OCI-LY1 (cell line): ENCODE measurements at regions not wholly inside any gene's neighbourhood (a gene's known extent, or its start where the extent isn't known, plus 50 kb on each side); places are given as distances from the start of the nearest gene placed in this dataset.

Experiments
- EZH2 ChIP-seq: fragments of 200-600 bp; sonication (generic), shearing (Covaris generic); IDR thresholded peaks from 2 replicates; pipeline ENCODE4 v1.8.0; 2017; ENCODE audit warnings: borderline replicate concordance, mixed run types, mild to moderate bottlenecking, antibody characterized with exemption, low read length, moderate library complexity, mixed read lengths
- TF ChIP-seq, protein P1 (sequence below): fragments of 200-600 bp; sonication (generic), shearing (Covaris generic); IDR thresholded peaks from 2 replicates; pipeline ENCODE4 v1.5.1; 2017; ENCODE audit warnings: mild to moderate bottlenecking, antibody characterized with exemption, low read length, moderate library complexity, mixed read lengths

DNA sequence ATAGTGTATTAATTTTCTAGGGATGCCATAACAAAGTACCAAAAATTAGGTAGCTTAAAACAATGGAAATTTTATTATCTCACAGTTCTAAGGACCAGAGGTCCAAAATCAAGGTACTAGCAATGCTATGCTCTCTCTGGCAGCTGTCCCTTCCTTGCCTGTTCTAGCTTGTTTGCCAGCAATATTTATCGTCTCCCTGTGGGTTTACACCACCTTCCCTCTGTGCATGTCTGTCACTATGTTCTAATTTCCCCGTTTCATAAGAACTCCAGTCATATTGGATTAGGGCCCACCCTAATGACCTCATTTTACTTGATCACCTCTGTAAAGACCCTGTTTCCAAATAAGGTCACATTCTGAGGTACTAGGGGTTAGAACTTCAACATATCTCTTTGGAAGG lies 217.2 kb downstream of the IBTK start:
- TF ChIP-seq, protein P1, sequence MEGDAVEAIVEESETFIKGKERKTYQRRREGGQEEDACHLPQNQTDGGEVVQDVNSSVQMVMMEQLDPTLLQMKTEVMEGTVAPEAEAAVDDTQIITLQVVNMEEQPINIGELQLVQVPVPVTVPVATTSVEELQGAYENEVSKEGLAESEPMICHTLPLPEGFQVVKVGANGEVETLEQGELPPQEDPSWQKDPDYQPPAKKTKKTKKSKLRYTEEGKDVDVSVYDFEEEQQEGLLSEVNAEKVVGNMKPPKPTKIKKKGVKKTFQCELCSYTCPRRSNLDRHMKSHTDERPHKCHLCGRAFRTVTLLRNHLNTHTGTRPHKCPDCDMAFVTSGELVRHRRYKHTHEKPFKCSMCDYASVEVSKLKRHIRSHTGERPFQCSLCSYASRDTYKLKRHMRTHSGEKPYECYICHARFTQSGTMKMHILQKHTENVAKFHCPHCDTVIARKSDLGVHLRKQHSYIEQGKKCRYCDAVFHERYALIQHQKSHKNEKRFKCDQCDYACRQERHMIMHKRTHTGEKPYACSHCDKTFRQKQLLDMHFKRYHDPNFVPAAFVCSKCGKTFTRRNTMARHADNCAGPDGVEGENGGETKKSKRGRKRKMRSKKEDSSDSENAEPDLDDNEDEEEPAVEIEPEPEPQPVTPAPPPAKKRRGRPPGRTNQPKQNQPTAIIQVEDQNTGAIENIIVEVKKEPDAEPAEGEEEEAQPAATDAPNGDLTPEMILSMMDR = no peak
- no peak for TF ChIP-seq EZH2
